Suppressor macrophage treated with lipopolysaccharide for 1 hour (primary cell): ENCODE measurements at regions not wholly inside any gene's neighbourhood (a gene's known extent, or its start where the extent isn't known, plus 50 kb on each side); places are given as distances from the start of the nearest gene placed in this dataset.

Experiments used
- DNase-seq, 3 donors: peaks; one replicate each; pipeline ENCODE4 v3.0.0-alpha.2; 2020 to 2022

DNA sequence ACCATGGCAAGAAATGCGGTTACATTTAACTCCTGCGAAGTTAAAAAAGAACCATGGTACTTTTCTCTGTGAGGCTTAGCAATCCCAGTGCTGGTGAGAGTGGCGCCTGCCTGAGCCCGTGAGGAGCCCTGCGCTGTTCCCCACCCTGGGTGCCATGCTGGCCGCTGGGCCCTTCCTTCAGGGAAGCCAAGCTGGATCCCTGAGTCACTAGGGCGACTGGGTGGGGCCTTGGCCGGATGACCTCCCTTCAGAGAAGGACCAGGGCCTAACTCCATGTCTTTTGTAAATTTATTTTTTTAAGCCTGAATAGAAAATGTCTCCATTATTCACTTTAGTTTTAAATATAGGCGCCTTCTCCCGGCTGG, 209.1 kb downstream of the ERMARD start:
- DNase-seq: no peak

DNA sequence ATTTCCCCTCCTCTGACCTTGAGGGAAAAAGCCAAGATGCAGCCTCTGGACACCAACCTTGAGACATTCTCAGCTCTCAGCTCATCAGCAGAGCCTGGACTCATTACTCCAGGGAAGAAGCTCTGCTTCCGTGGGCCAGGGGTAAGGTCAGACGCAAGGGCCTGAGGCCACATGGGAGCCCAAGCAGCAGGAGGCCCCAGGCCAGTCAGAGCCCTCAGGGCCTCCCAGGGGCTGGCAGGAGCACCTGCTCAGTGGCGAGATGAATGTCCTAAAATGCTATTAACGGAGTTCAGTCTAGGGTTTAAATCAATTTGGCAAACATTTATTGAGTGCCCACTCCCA, 208.6 kb downstream of the ERMARD start:
- no peak for DNase-seq

DNA sequence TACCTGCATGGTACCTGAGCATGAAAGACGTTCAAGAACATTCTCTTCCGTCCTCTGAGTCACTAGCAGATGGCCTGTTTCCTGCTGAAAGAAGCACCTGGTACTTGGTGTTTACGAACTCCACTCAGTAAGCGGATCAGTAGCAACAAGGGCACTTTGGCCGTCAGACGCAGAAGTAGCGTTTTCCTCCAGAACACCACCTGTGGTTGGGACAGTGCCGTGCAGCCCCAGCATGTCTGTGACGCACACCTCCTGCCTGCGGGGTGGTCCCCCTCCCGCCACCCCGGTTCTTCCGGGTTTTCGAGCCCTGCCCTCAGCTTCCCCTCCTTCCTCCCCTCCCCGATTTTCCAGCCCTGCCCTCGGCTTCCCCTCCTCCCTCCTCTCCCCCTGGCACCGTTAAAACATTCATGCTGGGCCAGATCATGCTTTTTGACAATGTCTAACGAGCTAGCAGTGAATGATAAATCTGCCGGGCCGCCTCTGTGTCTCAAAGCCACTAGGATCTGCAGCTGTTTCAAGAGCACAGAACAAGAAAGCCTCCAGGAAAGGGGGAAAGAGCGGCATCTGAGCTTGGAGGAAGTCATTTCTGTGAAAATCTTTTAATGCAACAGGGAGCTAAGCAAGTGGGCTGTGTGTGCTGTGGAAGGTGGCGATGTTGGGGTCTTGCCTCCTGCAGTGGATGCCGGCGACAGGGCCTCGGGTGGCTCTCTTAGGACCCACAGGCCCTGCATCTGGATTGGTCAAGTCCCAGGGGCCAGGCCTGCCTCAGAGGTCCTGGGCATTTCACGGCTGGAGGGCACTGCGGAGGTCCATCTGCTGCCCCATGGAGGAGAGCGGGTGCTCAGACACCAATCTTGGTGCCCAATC, 207.9 kb downstream of the ERMARD start:
- DNase-seq: peak; percentile 37 to 52 (median 43)

DNA sequence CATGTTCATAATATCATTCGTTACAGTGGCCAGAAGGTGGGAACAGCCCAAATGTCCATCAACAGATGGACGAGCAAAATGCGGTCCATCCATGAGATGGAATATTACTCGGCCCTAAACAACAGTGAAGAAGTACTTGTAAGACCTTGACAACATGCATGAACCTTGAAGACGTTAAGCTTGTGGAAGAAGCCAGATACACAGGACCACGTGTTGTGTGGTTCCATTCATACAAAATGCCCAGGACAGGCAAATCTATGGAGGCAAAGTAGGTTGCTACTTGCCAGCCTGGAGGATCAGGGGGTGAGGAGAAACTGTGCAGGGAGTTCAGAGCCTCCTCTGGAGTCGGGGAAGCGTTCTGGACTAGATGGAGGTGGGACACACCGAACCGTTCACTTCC, 207.1 kb downstream of the ERMARD start:
- DNase-seq: no peak

DNA sequence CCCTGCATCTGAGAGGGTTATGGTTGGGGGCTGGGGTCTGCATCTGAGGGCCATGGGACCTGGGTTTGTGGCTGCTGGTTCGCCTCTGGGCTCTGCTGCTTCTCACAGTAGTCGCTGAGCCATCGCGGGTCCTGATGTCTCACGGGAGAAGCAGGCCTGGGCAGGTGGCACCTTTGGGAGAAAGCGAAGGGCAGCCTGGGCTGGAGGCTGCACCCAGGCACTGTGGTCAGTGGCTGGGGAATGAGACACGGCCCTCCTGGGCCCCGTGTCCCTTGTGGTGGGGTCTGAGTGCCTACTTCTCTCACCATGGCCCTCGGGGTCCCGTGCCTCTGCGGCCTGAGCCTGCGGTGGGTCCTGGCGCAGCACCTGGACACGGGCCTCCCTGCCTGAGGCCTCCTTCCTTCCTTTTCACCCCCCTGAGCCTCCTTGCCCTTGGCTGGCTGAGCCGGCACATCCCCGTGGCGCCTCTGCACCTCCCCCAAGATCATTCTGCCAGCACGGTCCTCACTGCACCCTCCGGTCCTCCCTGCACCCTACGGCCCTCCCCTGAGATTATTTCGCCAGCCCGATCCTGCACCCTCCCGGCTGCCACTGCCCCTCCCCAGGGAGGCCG, 206.0 kb downstream of the ERMARD start:
- no peak for DNase-seq

DNA sequence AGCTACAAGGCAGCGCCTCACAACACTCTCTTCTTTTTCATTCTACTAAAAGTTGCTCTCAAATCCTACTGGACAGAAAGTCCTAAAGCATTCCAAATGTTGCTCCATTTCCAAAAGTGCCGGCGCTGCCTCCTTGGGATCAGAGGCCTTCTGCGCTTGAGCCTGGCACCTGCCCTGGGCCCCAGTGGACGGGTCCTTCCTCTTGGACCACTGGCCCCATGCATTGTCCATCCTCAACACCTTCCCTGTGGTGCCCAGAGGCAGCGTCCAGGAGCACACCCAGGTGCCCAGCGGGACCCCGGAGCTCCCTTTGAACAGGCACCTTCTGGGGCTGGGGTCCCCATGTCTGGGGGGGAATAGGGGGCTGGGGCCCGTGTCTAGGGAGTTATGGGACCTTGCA, 205.2 kb downstream of the ERMARD start:
- DNase-seq: no peak

DNA sequence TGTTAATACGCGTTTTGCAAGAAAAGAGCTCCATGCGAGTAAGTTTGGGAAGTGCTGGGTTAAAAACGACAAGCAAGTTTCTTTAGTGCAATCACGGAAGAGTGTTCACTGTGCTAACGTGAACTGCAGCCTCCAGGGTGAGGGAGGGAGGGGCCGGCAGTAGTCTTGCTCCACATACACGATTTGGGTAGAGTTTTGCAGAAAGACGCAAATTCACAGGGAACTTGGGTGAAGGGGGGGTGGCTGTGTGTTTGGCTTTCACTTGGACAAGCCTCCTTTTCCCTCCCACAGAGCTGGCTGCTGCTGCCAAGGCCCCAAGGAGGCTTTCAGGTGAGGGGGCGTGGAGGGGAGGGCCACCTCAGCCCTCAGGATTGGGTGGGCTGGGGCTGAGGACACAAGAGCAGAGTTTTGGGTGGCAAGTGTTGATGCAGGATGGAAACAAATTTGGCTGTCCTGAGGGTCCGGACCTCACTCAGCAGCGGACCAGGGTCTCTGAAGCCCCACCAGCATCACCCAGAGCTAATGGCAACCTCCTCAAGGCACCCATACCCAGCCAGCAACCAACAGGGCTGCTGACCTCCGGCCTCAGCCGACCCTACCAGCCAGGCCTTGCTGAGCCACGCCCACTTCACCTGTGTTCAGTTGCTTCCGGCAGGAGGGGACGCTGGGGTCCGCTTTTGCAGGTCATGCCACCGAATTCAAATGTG, 204.5 kb downstream of the ERMARD start:
- peak; percentile 34 to 41 (median 37) for DNase-seq

DNA sequence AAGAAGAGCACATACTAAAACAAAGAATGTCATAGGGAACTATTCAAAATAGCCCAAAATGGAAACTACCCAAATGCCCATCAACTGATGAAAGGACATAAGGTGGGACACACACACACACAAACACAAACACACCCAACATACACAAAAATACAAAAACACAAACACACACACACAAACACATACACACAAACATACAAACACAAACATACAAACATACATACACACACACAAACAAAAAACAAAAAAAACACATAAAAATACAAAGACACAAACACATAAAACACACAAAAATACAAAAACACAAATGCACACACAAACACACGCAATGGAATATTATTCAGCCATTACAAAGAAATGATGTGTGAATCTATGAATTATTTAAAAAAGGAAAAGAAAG, 203.6 kb downstream of the ERMARD start:
- DNase-seq: no peak

DNA sequence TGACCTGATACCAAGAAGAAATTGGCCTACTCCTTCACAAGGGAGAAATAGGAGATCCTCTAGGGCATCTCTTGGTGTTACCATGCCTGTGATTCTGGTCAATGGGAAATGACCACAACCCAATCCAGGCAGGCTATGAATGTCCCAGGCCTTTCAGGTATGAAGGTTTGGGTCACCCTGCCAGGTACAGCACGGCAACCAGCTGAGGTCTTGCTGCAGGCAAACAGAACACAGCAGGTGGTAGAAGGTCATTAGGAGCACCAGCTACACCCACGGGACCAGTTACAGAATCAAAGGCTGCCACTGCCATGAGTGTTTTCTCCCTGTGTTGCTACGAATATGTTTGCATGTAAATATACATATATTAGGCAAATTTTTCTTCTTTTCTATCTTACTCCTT, 202.3 kb downstream of the ERMARD start:
- no peak for DNase-seq

DNA sequence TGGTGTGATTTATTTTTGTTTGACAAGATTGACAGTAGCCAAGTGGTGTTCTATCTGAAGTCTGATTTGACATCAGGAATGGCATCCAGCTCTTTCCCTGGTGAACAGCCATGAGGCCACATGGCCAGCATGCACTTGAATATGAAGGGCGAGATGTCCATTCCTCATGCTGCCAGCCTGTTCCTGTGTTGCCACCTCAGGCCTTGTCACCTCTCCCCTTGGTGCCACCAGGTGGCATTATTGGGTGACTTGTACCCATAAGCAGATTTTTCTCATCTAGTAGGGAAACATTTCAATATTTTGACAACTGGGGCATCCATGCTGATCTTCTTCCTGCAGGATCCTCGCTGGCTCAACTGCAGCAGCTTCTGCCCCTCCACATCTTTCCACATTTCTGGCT, 199.1 kb downstream of the ERMARD start:
- peak; percentile 24 to 36 (median 25) for DNase-seq

DNA sequence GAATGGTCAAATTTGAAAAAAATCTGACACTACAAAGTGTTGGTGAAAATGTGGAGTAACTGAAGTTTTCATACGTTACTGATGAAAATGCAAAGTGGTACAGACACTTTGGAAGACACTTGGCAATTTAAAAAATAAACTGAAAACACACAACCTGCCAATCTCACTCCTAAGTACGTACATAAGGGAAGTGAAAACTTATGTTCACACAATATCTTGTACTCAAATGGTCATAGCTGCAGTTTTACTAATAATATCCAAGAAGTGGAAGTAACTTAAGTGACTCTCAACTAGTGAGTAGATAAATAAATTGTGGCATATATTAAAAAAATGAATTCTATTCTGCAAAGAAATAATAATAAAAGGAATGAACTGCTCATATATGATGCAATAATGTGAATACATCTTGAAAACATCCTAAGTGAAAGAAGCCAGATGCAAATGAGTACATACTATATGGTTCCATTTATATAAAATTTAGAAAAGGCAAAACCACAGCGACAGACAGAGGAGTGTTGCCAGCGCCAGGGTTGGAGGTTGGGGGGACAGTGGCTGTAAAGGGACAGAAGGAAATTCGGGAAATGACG, 198.2 kb downstream of the ERMARD start:
- DNase-seq: peak in 1 of 3 donors; percentile 38

DNA sequence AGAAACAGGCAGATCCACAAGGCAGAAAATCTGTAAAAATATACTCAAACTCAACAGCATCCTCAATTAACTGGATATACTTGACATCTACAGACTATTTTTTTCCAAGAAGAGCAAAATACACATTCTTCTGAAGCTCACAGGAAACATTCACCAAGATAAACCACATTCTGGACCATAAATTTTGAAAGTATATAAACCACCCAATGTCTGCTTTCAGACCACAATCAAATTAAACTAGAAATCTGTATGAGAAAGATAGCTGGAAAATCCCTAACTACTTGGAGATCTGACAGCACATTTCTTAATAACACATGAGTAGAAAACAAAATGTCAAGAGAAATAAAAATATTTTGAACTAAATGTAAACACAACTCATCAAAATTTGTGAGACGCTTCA, 195.5 kb downstream of the ERMARD start:
- no peak for DNase-seq

DNA sequence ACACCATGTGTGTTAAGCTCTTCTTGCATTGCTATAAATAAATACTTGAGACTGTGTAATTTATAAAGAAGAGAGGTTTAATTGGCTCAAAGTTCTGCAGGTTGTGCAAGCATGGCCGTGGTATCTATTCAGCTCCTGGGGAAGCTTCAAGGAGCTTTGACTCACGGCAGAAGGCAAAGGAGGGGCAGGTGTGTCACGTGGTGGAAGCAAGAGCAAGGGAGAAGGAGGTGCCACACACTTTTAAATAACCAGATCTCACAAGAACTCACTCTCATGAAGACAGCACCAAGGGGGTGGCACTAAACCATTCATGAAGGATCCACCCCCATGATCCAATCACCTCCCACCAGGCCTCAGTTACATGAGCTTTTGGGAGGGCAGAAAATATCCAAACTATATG, 193.7 kb downstream of the ERMARD start:
- DNase-seq: no peak

DNA sequence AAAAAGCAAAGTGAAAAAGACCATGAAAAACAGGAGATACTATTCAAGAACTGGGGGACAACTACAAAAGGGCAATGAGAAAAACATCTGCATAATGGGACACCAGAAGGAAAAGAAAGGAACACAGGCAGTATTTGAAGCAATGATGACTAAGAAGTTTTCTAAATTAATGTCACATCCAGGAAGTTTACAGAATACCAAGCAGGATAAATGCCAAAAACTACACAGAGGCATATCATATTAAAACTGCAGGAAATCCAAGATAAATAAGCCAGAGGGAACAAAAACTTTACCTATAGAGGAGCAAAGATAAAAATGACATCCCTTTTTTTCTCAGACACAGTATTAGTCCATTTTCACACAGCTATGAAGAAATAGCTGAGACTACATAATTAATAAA, 193.0 kb downstream of the ERMARD start:
- DNase-seq: no peak

DNA sequence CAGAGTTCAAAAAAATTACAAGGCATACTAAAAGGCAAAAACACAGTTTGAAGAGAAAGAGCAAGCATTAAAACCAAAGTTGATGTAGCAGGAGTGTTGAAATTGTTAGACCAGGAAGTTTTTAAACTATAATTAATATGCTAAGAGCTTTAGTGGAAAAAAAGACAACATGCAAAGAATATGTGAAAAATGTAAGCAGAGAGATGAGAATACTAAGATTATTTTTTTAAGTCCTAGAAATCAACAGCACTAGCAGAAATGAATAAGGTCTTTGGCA, 192.6 kb downstream of the ERMARD start:
- no peak for DNase-seq

DNA sequence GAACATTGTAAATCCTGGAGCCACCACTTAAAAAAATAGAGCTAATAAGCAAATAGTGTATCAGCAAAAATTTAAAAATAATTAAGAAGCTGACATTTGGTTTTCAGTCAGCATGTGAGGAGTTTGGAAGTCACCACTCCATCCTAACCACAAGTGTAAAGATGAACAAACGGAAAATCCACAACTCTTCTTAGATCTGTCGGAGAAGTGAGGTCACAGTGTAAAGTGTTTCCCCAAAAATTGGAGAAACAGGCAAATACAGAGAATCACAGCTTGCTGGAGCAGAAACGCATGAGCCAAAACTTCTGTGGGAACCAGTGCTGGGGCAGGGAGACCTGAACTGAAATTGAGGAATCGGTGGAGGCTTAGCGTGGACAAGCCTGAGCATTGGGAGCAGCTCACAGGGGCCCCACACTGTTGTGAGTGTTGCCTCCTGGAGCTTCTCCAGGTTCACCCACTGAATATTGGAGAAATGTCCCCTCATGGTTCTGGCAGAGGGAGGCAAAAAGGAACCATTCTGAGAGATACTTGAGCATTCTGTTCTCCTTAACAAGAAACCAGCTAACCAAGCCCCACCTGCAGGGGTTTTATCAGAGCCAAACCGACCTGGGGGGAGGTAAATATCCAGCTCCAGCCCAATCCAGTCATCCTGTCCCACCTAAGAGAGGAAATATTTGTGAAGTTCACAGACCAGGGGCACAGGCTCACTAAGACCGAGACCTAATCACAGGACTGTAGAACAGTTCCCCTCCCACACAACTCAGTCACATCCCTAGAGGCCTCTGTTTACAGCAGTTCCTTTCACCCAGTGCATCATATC, 192.0 kb downstream of the ERMARD start:
- DNase-seq: peak; percentile 34 to 68 (median 68)

DNA sequence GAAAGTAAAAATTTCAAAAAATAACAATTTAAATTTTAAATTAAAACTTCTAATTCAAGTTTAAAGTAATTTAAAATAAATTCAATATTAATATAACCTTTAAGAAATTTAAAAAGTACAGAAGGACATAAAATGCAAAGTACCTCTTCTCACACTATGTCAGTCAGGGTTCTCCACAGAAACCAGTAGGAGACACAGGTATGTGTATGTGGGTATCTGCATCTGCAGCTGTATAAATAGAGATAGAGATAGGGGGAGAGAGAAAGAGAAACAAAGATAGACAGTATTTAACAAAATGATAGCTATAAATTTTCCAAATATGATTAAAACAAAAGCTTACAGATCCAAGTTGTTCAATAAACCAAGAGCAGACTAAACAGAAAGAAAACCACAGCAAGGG, 190.8 kb downstream of the ERMARD start:
- no peak for DNase-seq

DNA sequence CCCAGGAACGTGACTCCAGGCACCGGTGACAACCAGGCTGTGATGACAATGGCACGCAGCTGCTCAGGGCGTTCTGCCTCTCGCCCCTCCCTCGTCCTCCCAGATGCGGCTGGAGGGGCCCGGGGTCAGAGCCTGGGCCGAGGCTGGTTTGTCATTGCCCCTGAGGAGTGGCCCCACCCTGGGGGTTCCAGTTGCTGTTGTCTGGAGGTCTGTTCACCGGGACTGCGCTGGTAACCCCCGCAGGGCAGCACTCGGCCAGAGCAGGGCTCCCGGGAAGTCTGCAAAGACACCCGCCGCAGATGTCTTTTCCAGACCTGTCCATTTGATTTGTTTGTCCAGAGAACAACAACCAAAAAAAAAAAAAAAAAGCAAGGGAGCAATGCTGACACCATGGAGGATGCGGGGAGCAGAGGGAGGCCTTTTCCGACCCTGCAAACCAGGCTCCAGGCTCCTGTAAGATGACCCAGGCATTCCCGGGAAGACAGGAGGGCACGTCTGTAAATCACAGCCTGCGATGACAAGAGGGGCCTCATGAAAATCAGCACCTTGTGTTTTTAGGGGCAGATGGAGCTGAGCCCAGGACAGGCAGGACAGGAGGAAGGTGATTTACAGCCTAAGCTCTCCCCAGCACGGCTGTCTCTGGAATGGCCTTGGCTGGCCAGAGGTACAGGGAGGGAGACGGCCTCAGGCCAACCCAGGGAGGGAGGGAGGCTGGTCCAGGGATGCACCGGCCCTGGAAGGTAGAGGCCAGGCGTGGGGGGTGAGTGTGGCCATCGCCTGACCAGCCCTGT, 189.3 kb downstream of the ERMARD start:
- DNase-seq: no peak

DNA sequence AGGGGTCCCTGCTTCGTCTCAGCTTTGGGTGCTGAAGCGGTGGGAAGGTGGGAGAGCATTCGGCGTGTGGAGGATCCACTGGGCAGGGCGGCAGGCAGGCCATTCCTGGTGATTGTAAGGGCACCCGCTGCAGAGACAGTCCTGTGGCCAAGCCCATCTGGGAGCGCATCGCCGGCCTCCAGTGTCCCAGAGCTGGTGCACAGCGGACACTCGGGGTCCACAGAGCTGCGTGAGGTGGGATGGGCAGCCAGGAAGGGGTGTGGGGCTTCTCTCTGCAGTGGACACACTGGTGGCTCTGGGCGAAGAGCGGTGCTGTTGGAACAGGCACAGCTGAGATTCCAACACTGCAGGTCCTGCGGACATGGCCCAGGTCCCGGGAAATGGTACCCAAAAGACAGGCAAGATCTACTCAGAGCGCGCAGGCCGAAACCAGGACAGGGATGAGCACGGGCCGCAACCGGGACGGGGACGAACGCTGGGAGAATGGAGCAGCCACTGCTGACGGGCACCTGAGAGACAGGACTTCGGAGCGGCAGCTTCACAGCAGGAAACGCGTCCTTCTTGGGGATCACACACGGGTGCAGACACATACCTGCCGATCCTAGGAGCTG, 188.2 kb downstream of the ERMARD start:
- DNase-seq: no peak

DNA sequence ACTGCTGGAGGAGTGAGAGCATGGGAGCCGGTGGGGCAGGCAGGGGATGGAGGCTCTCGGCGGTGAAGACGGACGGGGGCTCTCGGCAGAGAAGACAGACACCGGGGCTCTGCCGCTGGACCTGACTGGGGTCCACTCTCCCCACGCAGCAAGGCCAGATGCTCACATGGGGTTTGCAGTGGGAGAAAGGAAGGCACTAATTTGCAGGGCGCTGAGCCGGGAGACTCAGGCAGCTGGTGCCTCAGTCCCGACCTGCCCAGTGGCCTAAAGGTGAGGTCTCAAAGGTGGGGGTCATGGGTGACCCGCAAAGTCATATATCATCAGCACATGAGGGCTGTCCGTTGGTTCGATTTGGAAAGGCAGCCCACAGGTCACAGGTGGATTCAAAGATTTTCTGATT, 187.3 kb downstream of the ERMARD start:
- DNase-seq: no peak

DNA sequence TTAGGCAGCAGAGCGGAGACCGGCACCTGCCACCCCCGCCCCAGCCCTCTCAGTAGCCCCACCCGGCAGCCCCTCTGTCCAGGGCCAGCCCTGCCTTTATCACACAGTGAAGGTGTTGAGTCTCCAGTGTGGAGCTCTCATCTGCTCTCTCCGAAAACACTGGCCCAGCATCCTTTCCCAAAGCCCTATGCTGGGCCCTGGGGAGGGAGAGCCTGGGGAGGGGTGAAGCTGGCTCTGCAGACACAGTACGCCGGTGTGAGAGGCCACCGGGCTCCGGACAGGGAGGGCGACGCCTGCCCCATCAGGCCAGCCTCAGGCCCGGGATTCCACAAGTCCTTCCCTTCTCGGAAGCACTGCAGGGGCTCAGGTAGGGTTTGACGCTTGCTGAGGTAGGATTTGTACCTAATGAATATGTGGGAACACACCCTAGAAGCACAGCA, 186.9 kb downstream of the ERMARD start:
- no peak for DNase-seq
